Ovary (tissue), 3 donors: ENCODE measurements at regions not wholly inside any gene's neighbourhood (a gene's known extent, or its start where the extent isn't known, plus 50 kb on each side); places are given as distances from the start of the nearest gene placed in this dataset.

Source experiments
- CTCF ChIP-seq, 3 donors: fragments of 450-650 bp in 2 of 3; fragments of 200-600 bp in 1 of 3; IDR thresholded peaks; one replicate each; pipeline versions ENCODE4 v1.5.1 to v1.8.0; 2016 to 2022; ENCODE audit warnings: antibody characterized with exemption in 3 of 3, mild to moderate bottlenecking in 1 of 3
- POLR2A ChIP-seq: fragments of 450-650 bp; IDR thresholded peaks from one replicate; pipeline ENCODE4 v1.6.1; 2017; ENCODE audit warnings: antibody characterized with exemption, mild to moderate bottlenecking, moderate library complexity
- donor health status: DM: no; HTN: no; CAD: no.

- no peak for TF ChIP-seq POLR2A
- TF ChIP-seq CTCF (IDR thresholded peaks at IDR 0.05) = no peak
Measured at GRCh38 chr2:39570614-39571013, 95.1 kb upstream of the TMEM178A start.
